NCI-H510A (cell line): ENCODE measurements at regions not wholly inside any gene's neighbourhood (a gene's known extent, or its start where the extent isn't known, plus 50 kb on each side); places are given as distances from the start of the nearest gene placed in this dataset.

Experiments
- DNase-seq: peaks from one replicate; lab custom pipeline; 2025; lab: John Stamatoyannopoulos, UW

DNA sequence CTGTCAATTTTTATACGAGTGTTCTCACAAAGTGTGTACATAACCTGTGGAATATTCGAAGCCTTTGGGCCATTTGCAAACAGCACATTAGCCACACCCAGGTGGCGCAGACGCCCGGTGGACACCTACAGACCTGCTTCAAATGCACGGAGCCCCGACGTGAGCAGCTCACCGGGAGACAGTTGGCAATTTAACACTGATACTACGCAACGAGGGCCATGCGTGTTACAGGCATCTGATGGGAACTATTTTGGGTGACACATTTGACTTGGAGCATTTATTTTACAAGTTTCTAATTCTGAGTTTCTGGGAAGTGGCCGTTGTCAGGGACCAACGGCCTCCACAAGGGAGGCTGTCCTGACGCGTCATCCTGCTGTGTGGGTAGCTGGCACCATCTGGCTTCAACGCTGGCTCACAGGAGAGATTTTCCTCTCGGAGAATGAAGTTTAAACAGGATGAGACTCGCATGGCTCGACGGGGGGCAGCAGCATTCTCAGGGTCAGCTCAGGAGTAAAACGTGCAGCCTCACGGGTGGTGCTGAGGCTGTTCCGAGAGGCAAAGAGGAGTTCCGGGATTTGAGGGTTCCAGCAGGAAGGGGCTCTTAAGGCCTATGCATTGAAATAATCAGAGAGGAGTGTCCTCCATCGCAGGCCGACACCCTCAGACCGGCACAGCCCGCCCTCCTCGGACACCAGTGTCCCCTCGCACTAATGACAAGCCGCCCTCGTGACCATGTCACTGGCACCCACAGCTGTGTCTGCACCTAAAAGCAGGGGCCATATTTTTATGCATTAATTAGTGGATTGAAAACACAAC is 207.4 kb downstream of the DLL1 start:
- DNase-seq = no peak

DNA sequence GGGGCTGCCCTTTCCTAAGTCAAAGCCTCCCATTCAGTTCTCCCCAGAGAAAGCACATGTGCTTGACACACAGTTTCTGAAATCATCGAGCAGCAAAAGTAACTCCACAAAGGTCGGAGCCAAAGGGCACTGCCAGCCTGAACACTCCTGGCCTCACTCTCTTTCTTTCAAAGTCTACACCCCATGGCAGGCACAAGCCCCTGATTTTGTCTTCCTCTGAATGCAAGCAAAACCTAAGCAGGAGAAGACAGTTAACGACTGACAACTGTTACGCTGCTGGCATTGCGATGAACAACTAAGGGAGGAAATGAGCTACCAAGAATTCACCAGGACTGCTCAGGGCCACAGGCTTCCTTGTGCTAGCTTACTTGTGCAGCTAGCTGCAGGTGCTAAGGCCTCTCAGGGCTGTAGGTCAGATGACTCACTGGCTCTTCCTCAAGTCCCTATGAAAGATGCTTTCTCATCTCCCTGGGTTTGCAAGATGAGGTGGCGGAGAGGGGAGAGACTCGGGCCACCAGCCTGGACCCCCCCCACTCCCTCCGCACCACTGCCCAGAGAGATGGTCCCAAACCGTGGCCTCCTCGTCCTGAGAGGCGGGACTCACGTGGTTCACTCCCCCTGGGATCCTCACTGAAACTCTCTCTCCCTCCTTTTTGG is 208.2 kb downstream of the DLL1 start:
- no peak for DNase-seq

DNA sequence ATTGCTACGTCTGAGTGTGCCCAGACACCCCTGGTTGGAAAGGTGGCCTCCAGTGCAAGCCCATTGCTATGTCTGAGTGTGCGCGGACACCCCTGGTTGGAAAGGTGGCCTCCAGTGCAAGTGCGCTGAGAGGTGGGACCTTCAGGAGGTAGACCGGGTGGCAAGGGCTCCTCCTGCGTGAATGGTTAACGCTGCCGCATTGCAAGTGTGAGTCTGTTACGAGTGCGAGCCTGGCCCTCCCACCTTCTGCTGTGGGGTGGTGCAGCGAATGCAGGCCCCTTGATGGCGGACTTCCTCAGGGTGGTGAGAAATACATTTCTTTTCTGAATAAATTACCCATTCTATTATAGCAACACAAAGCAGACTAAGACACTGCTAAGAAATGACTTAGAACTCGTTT is 208.8 kb downstream of the DLL1 start:
- DNase-seq = no peak

- no peak for DNase-seq
These were observed 209.3 kb downstream of the DLL1 start for GRCh38 chr6:170081556-170081955.

DNA sequence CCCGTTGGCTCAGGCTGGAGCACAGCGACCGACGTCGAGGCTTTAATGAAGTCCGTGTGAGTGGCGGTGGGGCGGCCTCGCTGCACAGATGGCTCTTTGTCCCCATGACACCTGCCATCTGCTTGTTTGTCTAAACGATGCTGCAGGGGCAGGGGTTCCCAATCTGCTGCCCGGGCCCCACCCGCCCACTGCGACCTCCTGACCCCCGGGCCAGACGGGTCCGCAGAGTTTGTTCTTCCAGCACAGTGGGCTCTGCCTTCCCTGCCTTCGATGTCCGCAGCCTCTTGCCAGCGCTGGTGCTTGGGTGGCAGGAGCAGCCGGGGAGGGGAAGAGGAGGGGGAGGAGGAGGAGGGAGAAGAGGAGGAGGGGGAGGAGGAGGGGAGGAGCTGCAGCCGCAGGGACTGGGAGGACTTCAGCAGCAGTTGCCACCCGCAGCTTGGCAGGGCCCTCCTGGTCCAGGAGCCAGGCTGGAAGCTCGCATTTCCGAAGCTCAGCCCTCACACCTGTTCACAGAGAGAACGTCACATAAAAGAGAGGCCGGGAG is 210.0 kb downstream of the DLL1 start:
- DNase-seq = peak; percentile 50

DNA sequence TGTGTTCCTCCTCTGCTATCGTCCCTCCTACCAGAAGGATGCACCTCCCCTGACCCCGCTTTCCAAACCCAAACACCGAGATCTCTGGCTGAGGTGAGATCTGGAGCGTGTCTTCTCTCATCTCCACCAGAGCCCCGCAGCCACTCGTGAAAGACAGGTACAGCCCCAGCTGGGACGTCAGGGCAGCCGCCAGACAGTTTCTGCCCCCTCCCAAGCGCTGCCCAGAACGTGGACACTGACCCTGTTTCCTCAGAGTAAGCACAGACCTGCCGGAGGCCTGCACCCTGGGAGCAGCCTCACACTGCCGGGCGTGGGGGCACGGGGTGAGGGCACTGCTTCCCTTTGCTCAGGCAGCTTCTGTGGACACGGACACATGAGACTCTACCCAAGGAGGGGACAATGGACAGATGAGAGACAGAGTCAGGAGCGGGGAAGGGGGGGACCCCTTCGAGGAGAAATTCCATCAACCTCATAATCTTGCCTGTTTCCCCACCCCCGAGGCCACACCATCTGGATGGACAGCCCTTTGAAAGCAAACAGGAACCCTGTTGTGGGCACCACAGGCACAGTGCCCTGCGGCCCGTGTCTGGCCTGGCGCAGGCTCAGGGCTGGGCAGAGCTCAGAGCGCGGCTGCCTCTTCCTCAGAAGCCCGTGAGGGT is 210.6 kb downstream of the DLL1 start:
- DNase-seq = no peak

DNA sequence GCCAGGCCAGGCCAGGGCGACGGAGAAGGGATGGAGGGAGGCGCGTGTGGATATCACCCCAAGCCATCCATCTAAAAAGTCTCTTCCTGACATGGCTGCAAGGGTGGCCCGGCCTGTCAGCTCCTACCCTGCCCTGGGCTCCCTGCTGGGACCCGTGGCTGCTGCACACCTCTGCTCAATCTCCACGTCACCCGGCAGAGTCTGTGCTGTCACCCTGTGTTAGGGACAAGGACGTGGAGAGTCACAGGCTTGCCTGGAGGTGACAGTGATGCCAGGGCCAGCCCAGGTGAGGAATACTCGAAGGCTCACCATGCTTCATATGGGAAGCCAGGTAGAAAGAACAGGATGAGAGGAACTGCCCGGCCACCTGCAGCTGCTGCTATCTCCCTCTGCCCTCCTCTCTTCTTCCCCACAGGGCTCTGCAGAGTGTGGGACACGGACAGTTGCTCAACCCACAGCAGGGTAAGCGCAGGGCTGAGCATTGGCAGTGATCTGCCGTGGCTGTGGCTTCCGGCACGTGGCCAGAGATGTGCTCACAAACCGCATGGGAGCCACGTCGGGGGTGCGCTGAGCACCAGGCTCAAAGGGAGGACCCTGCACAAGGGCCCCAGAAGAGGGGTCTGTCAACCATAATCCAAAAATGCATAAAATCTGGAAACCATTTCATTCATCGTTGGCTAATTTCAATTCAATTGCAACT is 214.3 kb downstream of the DLL1 start:
- no peak for DNase-seq

DNA sequence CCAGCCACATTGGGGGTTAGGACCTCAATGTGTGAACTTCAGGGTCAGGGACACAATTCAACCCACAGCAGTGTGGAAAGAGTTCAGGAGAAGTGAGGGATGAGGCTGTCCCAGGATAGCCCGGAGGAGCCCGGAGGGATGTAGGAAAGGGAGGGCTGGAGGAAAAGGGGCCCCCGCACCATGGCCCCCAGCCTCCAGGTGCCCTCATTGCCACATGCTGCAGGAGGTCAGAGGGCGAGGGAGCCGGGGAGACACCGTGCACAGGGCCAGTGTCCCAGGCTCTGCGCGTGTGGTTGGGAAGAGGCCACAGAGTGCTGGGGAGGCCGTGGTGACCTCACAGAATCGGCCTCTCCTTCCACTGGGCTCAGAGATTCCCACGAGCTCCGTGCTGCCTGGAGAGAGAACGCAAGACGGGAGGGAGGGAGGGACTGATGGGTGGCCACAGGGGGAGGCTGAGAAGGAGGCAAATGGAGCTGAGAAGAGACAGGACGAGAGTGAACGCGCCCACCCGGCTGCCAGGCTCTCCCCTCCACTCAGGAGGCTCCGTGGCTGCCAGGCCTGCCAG is 215.1 kb downstream of the DLL1 start:
- no peak for DNase-seq

GRCh38 chr6:170074907-170075306 is 216.0 kb downstream of the DLL1 start:
- DNase-seq = no peak

- DNase-seq = no peak
These were observed 216.4 kb downstream of the DLL1 start for GRCh38 chr6:170074435-170074834.

DNA sequence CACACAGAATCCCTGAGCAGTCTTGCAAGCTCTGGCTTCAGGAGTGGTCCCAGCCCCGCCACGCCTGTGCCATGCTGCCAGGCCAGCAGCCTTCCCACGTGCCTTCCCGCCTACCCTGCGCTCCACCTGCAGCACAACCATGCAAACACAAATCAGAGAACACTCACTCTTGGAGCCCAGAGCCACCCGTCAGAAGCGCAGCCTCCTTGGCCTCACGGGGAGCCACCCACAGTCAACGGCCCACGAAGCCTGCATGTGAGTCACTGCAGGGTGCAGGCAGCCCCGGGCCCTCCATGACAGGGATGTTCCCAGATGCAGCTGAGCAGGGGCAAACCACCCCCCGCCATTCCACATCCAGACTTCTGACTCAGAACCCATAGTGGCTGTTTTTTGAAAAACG is 217.0 kb downstream of the DLL1 start:
- no peak for DNase-seq

DNA sequence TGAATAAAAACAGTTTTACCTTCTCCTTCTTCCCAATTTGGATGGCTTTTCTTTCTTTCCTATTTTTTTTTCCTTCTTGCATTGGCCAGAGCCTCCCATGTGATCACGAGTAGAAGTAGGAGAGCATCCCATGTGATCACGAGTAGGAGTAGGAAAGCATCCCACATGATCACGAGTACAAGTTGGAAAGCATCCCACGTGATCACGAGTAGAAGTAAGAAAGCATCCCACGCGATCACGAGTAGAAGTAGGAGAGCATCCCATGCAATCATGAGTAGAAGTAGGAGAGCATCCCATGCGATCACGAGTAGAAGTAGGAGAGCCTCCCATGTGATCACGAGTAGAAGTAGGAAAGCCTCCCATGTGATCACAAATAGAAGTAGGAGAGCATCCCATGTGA is 218.6 kb downstream of the DLL1 start:
- DNase-seq = no peak

GRCh38 chr6:170069611-170070010 is 221.3 kb downstream of the DLL1 start:
- DNase-seq = no peak

GRCh38 chr6:170068496-170068895 is 222.4 kb downstream of the DLL1 start:
- no peak for DNase-seq

DNA sequence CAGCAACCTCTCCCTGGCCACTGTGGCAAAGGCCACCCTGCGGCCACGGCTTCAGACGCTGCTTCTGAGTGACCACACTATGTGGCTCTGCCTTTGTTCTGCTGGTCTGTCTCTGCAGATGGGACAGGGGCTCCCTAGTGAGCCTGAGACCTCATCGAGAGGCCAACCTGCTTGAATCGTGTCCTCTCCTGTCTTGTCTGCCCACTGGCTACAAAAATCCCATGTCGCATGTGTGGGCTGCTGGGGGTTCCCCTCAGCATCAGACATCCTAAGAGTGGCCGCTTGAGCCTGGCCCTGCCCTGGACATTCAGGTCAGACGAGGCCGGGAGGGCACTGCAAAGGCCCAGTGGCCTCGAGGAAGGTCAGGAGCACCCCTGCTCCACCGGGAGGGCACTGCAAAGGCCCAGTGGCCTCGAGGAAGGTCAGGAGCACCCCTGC is 222.9 kb downstream of the DLL1 start:
- DNase-seq = no peak

DNA sequence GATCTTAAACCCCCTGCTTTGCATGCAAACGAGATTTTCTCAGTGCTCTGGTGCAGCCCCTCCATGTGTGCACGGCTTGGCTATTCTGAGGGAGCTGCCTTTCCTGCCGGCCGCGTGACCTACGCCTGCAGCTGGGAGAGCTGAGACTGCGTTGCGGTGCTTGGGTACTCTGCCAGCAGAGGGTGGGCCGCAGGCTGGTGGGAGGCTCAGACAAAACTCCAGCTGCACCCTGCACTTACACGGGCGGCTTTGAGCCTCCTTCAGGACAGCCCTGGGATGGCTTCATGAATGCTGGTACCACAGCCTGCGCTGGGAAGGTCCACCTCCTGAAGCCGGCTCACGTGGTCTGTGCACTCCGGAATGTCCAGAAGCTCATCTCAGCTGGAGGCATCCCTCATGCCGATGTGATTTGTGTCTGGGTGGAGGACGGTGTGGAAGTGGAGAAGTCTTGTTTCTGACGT is 223.7 kb downstream of the DLL1 start:
- DNase-seq = no peak

- DNase-seq = no peak
These were observed 224.2 kb downstream of the DLL1 start for GRCh38 chr6:170066679-170067078.

GRCh38 chr6:170063851-170064602 is 226.9 kb downstream of the DLL1 start:
- no peak for DNase-seq

DNA sequence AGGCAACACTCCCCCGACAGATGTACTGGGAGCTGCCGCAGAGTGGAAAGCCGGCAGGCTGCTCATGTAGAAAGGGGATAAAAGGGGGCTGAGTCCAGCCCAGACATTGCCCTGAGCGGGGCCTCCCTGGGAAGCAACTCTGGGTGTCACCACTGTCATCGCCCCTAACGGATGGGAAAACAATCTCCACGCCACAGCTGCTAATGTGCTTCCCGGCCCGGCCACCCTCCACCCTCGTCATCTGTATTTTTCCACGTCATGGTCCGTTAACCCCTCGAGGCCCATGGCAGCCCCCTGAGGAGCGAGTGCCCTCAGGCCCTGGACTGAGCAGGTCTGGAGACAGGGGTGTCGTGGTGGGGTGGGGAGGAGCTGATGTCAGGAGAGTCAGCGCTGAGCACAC is 227.4 kb downstream of the DLL1 start:
- no peak for DNase-seq

GRCh38 chr6:170062915-170063241 is 228.0 kb downstream of the DLL1 start:
- no peak for DNase-seq
